ENCODE measurements at regions not wholly inside any gene's neighbourhood (a gene's known extent, or its start where the extent isn't known, plus 50 kb on each side); places are given as distances from the start of the nearest gene placed in this dataset.

DNA sequence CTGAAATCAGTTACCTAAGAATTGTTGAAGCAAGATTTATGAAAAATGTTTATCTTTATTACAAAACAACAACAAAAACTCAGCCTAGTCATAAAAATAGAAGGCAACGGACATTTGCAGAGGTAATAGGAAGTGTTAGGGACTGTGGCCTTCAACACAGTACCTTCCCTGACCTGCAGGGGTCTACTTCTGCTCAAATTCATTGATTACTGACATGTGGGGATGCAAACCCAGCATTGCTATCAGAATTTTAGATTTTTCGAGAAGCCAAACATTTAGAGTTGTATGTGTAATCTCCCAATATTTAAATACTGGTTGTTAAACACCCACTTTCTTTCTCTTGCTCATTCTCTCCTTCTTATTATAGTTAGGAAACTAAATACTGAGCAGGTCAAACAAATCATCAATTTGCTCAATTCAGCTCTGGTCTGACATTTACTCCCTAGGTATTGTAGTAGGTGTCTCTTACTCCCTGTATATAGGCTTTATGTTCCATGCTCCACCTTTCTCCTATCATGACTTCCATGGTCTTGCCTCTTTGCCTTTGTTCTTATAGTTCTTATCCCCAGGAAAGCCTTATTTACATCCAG lies 198.5 kb downstream of the UBE2E3 start:
- Histone ChIP-seq H3K4me3 (ENCODE audit: low read depth in 1 of 2, low read length in 2 of 2) (no peak overlapping the region), H3K27ac (ENCODE audit: low read depth, low read length) (no peak overlapping the region), H3K4me1 (ENCODE audit: control insufficient read depth in 1 of 2, insufficient read depth in 2 of 2, low read length in 2 of 2) (no peaks in the 10 kb centered on the region), H3K36me3 (ENCODE audit: control insufficient read depth in 1 of 2, insufficient read depth in 2 of 2, low read length in 2 of 2) (no peaks in the 10 kb centered on the region), H3K9ac (ENCODE audit: low read depth in 1 of 2, low read length in 2 of 2) (no peak overlapping the region), H3K9me3 (ENCODE audit: control insufficient read depth in 1 of 2, low read length in 2 of 2) (no peaks in the 10 kb centered on the region), H3K27me3 (ENCODE audit: control insufficient read depth in 1 of 2, insufficient read depth in 2 of 2, low read length in 2 of 2) (no peaks in the 10 kb centered on the region)

GRCh38 chr2:181183878-181184542 lies 203.6 kb downstream of the UBE2E3 start:
- Histone ChIP-seq H3K27ac (ENCODE audit: low read depth, low read length) (no peak overlapping the region), H3K36me3 (ENCODE audit: control insufficient read depth in 1 of 2, insufficient read depth in 2 of 2, low read length in 2 of 2) (no peaks in the 10 kb centered on the region), H3K9me3 (ENCODE audit: control insufficient read depth in 1 of 2, low read length in 2 of 2) (no peaks in the 10 kb centered on the region), H3K4me3 (ENCODE audit: low read depth in 1 of 2, low read length in 2 of 2) (no peak overlapping the region), H3K9ac (ENCODE audit: low read depth in 1 of 2, low read length in 2 of 2) (no peak overlapping the region), H3K27me3 (ENCODE audit: control insufficient read depth in 1 of 2, insufficient read depth in 2 of 2, low read length in 2 of 2) (no peaks in the 10 kb centered on the region), H3K4me1 (ENCODE audit: control insufficient read depth in 1 of 2, insufficient read depth in 2 of 2, low read length in 2 of 2) (no peaks in the 10 kb centered on the region)

- Histone ChIP-seq H3K36me3 (ENCODE audit: control insufficient read depth in 1 of 2, insufficient read depth in 2 of 2, low read length in 2 of 2) (no peaks in the 10 kb centered on the region), H3K4me3 (ENCODE audit: low read depth in 1 of 2, low read length in 2 of 2) (no peak overlapping the region), H3K4me1 (ENCODE audit: control insufficient read depth in 1 of 2, insufficient read depth in 2 of 2, low read length in 2 of 2) (no peaks in the 10 kb centered on the region), H3K9me3 (ENCODE audit: control insufficient read depth in 1 of 2, low read length in 2 of 2) (no peaks in the 10 kb centered on the region), H3K27ac (ENCODE audit: low read depth, low read length) (no peak overlapping the region), H3K27me3 (ENCODE audit: control insufficient read depth in 1 of 2, insufficient read depth in 2 of 2, low read length in 2 of 2) (no peaks in the 10 kb centered on the region), H3K9ac (ENCODE audit: low read depth in 1 of 2, low read length in 2 of 2) (no peak overlapping the region)
Observed at GRCh38 chr2:181185421-181185820, 205.0 kb downstream of the UBE2E3 start.

DNA sequence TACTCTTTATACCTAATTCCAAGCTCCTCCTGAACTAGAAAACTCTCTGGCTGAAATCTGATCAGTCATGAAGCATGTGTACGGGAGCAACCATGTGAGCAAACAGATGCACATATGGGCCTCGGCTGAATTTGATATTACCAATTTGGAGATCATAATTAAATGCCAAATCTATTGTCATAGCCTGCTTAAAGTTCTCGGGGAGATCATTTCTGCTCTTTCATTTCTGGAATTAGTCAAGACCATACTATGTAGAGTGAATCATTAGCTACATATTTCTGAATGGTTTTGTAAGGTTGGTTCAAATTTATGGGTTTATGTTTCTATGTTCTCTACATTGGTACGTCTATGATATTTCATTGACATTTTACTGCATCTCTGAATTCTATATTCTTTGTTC lies 205.5 kb downstream of the UBE2E3 start:
- no peak overlapping the region for H3K27ac ChIP-seq (ENCODE audit: low read depth, low read length)
- H3K36me3 ChIP-seq (ENCODE audit: control insufficient read depth in 1 of 2, insufficient read depth in 2 of 2, low read length in 2 of 2) = no peaks in the 10 kb centered on the region
- no peaks in the 10 kb centered on the region for H3K27me3 ChIP-seq (ENCODE audit: control insufficient read depth in 1 of 2, insufficient read depth in 2 of 2, low read length in 2 of 2)
- no peak overlapping the region for H3K9ac ChIP-seq (ENCODE audit: low read depth in 1 of 2, low read length in 2 of 2)
- no peaks in the 10 kb centered on the region for H3K9me3 ChIP-seq (ENCODE audit: control insufficient read depth in 1 of 2, low read length in 2 of 2)
- H3K4me3 ChIP-seq (ENCODE audit: low read depth in 1 of 2, low read length in 2 of 2) = no peak overlapping the region
- H3K4me1 ChIP-seq (ENCODE audit: control insufficient read depth in 1 of 2, insufficient read depth in 2 of 2, low read length in 2 of 2) = no peaks in the 10 kb centered on the region

GRCh38 chr2:181188605-181189004 lies 208.2 kb downstream of the UBE2E3 start:
- Histone ChIP-seq H3K9ac (ENCODE audit: low read depth in 1 of 2, low read length in 2 of 2) (no peak overlapping the region), H3K27ac (ENCODE audit: low read depth, low read length) (no peak overlapping the region), H3K4me1 (ENCODE audit: control insufficient read depth in 1 of 2, insufficient read depth in 2 of 2, low read length in 2 of 2) (no peaks in the 10 kb centered on the region)

DNA sequence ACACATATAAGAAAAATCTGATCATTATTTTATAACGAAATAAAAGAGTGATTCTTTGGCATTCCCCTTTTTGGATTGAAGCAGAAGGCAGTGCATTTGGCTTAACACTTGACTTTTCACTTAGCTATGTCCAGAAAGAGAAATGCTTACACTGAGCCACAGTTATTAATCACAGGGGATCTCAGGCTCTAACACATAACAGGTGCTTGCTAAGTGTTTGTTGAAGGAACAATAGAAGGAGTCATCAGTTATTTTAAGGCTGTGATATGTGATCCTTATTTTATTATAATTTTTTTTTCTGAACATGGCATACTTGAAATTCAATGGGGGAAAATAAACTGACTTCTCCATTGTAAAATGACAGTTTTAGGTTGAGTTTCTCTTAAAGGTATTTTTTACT lies 209.5 kb downstream of the UBE2E3 start:
- Histone ChIP-seq H3K9ac (ENCODE audit: low read depth in 1 of 2, low read length in 2 of 2) (no peak overlapping the region), H3K27ac (ENCODE audit: low read depth, low read length) (no peak overlapping the region), H3K4me1 (ENCODE audit: control insufficient read depth in 1 of 2, insufficient read depth in 2 of 2, low read length in 2 of 2) (no peaks in the 10 kb centered on the region), H3K36me3 (ENCODE audit: control insufficient read depth in 1 of 2, insufficient read depth in 2 of 2, low read length in 2 of 2) (no peaks in the 10 kb centered on the region), H3K4me3 (ENCODE audit: low read depth in 1 of 2, low read length in 2 of 2) (no peak overlapping the region), H3K27me3 (ENCODE audit: control insufficient read depth in 1 of 2, insufficient read depth in 2 of 2, low read length in 2 of 2) (no peaks in the 10 kb centered on the region), H3K9me3 (ENCODE audit: control insufficient read depth in 1 of 2, low read length in 2 of 2) (no peaks in the 10 kb centered on the region)

More at GRCh38 chr2:181188605-181189004, 208.2 kb downstream of the UBE2E3 start:
- no peaks in the 10 kb centered on the region for H3K9me3 ChIP-seq (ENCODE audit: control insufficient read depth in 1 of 2, low read length in 2 of 2)
- no peaks in the 10 kb centered on the region for H3K36me3 ChIP-seq (ENCODE audit: control insufficient read depth in 1 of 2, insufficient read depth in 2 of 2, low read length in 2 of 2)
- no peak overlapping the region for H3K4me3 ChIP-seq (ENCODE audit: low read depth in 1 of 2, low read length in 2 of 2)
- no peaks in the 10 kb centered on the region for H3K27me3 ChIP-seq (ENCODE audit: control insufficient read depth in 1 of 2, insufficient read depth in 2 of 2, low read length in 2 of 2)

DNA sequence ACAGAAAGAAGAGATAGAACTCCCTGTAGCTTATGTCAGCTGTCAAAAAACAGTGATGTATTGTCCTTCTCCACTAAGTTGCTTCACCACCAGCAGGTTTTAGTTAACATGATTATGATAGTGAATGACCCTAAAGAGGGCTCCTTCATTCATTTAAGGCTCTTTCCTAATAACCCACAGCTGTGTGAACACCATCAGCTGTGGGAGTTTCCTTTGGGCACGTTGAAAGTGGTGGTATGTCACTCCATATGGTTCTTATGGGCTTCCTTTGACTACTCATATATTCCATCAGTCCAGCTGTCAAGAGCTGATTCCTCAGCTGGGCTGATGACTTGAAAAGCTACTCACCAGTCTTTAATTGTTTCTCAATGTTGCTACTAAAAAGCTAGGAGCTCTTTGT lies 210.3 kb downstream of the UBE2E3 start:
- Histone ChIP-seq H3K4me1 (ENCODE audit: control insufficient read depth in 1 of 2, insufficient read depth in 2 of 2, low read length in 2 of 2) (no peaks in the 10 kb centered on the region), H3K36me3 (ENCODE audit: control insufficient read depth in 1 of 2, insufficient read depth in 2 of 2, low read length in 2 of 2) (no peaks in the 10 kb centered on the region), H3K4me3 (ENCODE audit: low read depth in 1 of 2, low read length in 2 of 2) (no peak overlapping the region), H3K27me3 (ENCODE audit: control insufficient read depth in 1 of 2, insufficient read depth in 2 of 2, low read length in 2 of 2) (no peaks in the 10 kb centered on the region), H3K9ac (ENCODE audit: low read depth in 1 of 2, low read length in 2 of 2) (no peak overlapping the region), H3K9me3 (ENCODE audit: control insufficient read depth in 1 of 2, low read length in 2 of 2) (no peaks in the 10 kb centered on the region), H3K27ac (ENCODE audit: low read depth, low read length) (no peak overlapping the region)

- Histone ChIP-seq H3K27ac (ENCODE audit: low read depth, low read length) (no peak overlapping the region), H3K4me1 (ENCODE audit: control insufficient read depth in 1 of 2, insufficient read depth in 2 of 2, low read length in 2 of 2) (no peaks in the 10 kb centered on the region), H3K36me3 (ENCODE audit: control insufficient read depth in 1 of 2, insufficient read depth in 2 of 2, low read length in 2 of 2) (no peaks in the 10 kb centered on the region), H3K27me3 (ENCODE audit: control insufficient read depth in 1 of 2, insufficient read depth in 2 of 2, low read length in 2 of 2) (no peaks in the 10 kb centered on the region), H3K4me3 (ENCODE audit: low read depth in 1 of 2, low read length in 2 of 2) (no peak overlapping the region), H3K9ac (ENCODE audit: low read depth in 1 of 2, low read length in 2 of 2) (no peak overlapping the region), H3K9me3 (ENCODE audit: control insufficient read depth in 1 of 2, low read length in 2 of 2) (no peaks in the 10 kb centered on the region)
Observed at GRCh38 chr2:181193550-181193949, 213.1 kb downstream of the UBE2E3 start.

DNA sequence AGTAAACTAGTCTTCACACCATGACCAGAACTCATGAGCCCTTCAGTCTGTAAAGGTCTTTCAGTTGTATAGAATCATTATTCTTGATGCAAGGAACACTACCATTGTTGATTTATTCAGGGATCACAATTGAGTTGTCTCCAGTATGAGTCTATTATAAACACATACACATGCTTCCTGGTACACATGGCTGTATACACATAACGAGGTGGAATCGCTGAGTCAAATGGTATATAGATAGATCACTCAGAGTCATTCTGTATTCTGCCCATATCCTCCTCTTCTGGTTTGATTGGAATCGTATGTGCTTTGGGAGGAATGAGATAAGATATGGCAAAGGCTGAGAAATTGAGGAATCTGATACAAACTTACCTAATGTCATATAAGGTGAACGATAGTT lies 216.0 kb downstream of the UBE2E3 start:
- H3K9ac ChIP-seq (ENCODE audit: low read depth in 1 of 2, low read length in 2 of 2) = no peak overlapping the region
- H3K4me1 ChIP-seq (ENCODE audit: control insufficient read depth in 1 of 2, insufficient read depth in 2 of 2, low read length in 2 of 2) = no peaks in the 10 kb centered on the region
- no peaks in the 10 kb centered on the region for H3K9me3 ChIP-seq (ENCODE audit: control insufficient read depth in 1 of 2, low read length in 2 of 2)
- no peaks in the 10 kb centered on the region for H3K27me3 ChIP-seq (ENCODE audit: control insufficient read depth in 1 of 2, insufficient read depth in 2 of 2, low read length in 2 of 2)
- H3K36me3 ChIP-seq (ENCODE audit: control insufficient read depth in 1 of 2, insufficient read depth in 2 of 2, low read length in 2 of 2) = no peaks in the 10 kb centered on the region
- H3K4me3 ChIP-seq (ENCODE audit: low read depth in 1 of 2, low read length in 2 of 2) = no peak overlapping the region
- no peak overlapping the region for H3K27ac ChIP-seq (ENCODE audit: low read depth, low read length)

- no peaks in the 10 kb centered on the region for H3K27me3 ChIP-seq (ENCODE audit: control insufficient read depth in 1 of 2, insufficient read depth in 2 of 2, low read length in 2 of 2)
- no peaks in the 10 kb centered on the region for H3K36me3 ChIP-seq (ENCODE audit: control insufficient read depth in 1 of 2, insufficient read depth in 2 of 2, low read length in 2 of 2)
- no peaks in the 10 kb centered on the region for H3K9me3 ChIP-seq (ENCODE audit: control insufficient read depth in 1 of 2, low read length in 2 of 2)
- H3K4me3 ChIP-seq (ENCODE audit: low read depth in 1 of 2, low read length in 2 of 2) = no peak overlapping the region
- H3K9ac ChIP-seq (ENCODE audit: low read depth in 1 of 2, low read length in 2 of 2) = no peak overlapping the region
- H3K27ac ChIP-seq (ENCODE audit: low read depth, low read length) = no peak overlapping the region
- no peaks in the 10 kb centered on the region for H3K4me1 ChIP-seq (ENCODE audit: control insufficient read depth in 1 of 2, insufficient read depth in 2 of 2, low read length in 2 of 2)
Observed at GRCh38 chr2:181197140-181197760, 216.8 kb downstream of the UBE2E3 start.
